H1 (cell line): ENCODE measurements at regions not wholly inside any gene's neighbourhood (a gene's known extent, or its start where the extent isn't known, plus 50 kb on each side); places are given as distances from the start of the nearest gene placed in this dataset.

Experiments
- ATF2 ChIP-seq: IDR thresholded peaks from 2 replicates; pipeline ENCODE4 v1.6.1; 2012; ENCODE audit warnings: low read length, inconsistent platforms
- BACH1 ChIP-seq: IDR thresholded peaks from 2 replicates; pipeline ENCODE4 v1.6.1; 2012; ENCODE audit warnings: low read length, improper control_type of control experiment
- CBX8 ChIP-seq: fragments of 300-800, 300-1000 bp; sonication (generic); IDR thresholded peaks from 2 replicates; pipeline ENCODE4 v1.7.1; 2016; ENCODE audit warnings: low read depth, low read length, borderline replicate concordance
- FOSL1 ChIP-seq: IDR thresholded peaks from 2 replicates; pipeline ENCODE4 v1.6.1; 2011; ENCODE audit warnings: mild to moderate bottlenecking, low read depth, low read length, moderate library complexity; ENCODE audit not compliant: insufficient read depth
- POU5F1 ChIP-seq: IDR thresholded peaks from 2 replicates; pipeline ENCODE4 v1.6.1; 2011; ENCODE audit warnings: low read depth, mild to moderate bottlenecking, low read length, moderate library complexity
- SP2 ChIP-seq: IDR thresholded peaks from 2 replicates; pipeline ENCODE4 v1.6.1; 2012; ENCODE audit warnings: mild to moderate bottlenecking, low read length, inconsistent platforms
- TCF12 ChIP-seq: IDR thresholded peaks from 2 replicates; pipeline ENCODE4 v1.6.1; 2011; ENCODE audit warnings: low read depth, mild to moderate bottlenecking, low read length

- TF ChIP-seq SP2: no peak
- no peak for TF ChIP-seq TCF12
- TF ChIP-seq FOSL1: no peak
- TF ChIP-seq ATF2: no peak
- no peak for TF ChIP-seq BACH1
- TF ChIP-seq POU5F1: no peak
- no peak for TF ChIP-seq CBX8
Measured at GRCh38 chr20:24766826-24767622, 182.0 kb upstream of the CST7 start (continued).
